GM12874 (cell line): ENCODE measurements at regions not wholly inside any gene's neighbourhood (a gene's known extent, or its start where the extent isn't known, plus 50 kb on each side); places are given as distances from the start of the nearest gene placed in this dataset.

Experiments used
- TF ChIP-seq, protein P1 (sequence below): IDR thresholded peaks from 2 replicates; pipeline ENCODE4 v1.5.1; 2011; ENCODE audit warnings: low read depth, mild to moderate bottlenecking, control low read depth, low read length, moderate library complexity; ENCODE audit not compliant: insufficient read depth

- TF ChIP-seq, protein P1, sequence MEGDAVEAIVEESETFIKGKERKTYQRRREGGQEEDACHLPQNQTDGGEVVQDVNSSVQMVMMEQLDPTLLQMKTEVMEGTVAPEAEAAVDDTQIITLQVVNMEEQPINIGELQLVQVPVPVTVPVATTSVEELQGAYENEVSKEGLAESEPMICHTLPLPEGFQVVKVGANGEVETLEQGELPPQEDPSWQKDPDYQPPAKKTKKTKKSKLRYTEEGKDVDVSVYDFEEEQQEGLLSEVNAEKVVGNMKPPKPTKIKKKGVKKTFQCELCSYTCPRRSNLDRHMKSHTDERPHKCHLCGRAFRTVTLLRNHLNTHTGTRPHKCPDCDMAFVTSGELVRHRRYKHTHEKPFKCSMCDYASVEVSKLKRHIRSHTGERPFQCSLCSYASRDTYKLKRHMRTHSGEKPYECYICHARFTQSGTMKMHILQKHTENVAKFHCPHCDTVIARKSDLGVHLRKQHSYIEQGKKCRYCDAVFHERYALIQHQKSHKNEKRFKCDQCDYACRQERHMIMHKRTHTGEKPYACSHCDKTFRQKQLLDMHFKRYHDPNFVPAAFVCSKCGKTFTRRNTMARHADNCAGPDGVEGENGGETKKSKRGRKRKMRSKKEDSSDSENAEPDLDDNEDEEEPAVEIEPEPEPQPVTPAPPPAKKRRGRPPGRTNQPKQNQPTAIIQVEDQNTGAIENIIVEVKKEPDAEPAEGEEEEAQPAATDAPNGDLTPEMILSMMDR: no peak
These were observed 404.9 kb upstream of the TMPO start for GRCh38 chr12:98110536-98110935.

GRCh38 chr12:98113548-98113947, 401.8 kb upstream of the TMPO start:
- TF ChIP-seq, protein P1: no peak

DNA sequence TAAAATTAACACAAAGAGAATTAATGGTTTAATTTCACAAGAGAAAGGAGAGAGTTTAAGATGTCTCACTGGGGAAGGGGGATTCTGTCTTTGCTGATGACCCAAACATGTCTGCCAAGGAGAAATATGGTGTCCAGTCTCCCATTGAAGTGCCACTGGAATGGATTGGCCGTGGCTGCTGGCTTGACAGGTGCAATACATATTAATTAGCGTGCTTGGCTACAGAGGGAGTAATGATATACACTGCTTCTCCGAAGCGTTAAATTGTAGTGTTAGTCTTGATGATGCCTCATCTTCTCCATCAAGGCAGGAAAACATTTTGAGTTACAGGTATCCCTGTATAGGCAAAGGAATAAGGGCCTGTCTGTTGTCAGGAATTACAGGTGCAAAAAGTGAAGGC, 393.4 kb upstream of the TMPO start:
- TF ChIP-seq, protein P1: no peak

GRCh38 chr12:98123021-98123461, 392.3 kb upstream of the TMPO start:
- TF ChIP-seq, protein P1: no peak

DNA sequence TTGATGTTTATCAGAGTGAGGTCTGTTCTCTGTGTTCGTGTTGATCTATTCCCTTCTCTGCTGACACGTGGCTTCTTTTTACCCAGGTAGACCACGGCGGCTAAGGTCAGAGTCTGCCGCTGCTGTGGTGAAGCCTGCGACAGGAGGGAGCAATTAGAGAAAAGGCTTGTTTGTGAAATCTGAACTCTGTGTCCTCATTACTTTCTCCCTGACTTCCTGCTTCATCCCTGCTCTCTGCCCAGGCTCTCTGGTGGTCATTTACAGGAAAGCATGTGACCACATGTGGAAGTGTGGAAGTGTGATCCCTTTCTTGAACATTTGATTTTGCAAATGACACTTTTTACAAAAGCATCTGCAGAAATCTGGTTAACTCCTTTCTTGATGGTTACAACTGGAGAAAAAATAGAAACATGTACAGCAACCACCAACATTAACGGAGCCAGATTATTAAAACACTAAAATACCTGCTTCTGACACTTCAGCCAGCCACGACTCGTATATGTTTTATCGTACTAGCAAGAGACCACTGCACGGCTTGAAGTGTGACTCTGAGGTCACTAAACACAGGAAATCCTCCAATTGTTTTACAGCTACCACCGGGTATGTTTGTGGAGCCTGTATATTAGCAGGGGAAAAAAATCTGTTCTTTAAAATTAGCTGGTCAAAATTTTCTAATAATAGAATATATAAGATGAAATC, 388.6 kb upstream of the TMPO start:
- TF ChIP-seq, protein P1: no peak

DNA sequence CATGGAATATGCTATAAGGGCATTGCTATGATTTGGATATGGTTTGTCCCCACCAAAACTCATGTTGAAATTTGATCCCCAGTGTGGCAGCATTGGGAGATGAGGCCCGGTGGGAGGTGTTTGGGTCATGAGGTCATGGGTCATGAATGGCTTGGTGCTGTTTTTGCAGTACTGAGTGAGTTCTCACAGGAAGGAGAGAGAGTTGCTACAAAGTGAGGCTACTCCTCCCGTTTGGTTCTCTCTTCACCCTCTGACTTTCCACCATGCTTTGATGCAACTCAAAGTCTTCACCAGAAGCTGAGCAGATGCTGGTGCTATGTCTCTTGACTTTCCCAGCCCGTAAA, 388.1 kb upstream of the TMPO start:
- TF ChIP-seq, protein P1: no peak

- TF ChIP-seq, protein P1: no peak
These were observed 387.5 kb upstream of the TMPO start for GRCh38 chr12:98127854-98128253.
